Upper lobe of left lung (tissue), 4 donors: ENCODE measurements at regions not wholly inside any gene's neighbourhood (a gene's known extent, or its start where the extent isn't known, plus 50 kb on each side); places are given as distances from the start of the nearest gene placed in this dataset.

Experiments used
- CTCF ChIP-seq, 6 experiments: fragments of 450-650 bp in 4 of 6; fragments of 200-600 bp in 2 of 6; sonication (generic) in 2 of 6; IDR thresholded peaks; one replicate each; pipeline ENCODE4 v1.5.1; 2016 to 2019; ENCODE audit warnings: antibody characterized with exemption in 6 of 6
- EP300 ChIP-seq, 4 donors: sonication (generic); formaldehyde crosslinking; IDR thresholded peaks; one replicate each; pipeline ENCODE4 v1.5.1; 2017; ENCODE audit warnings: antibody characterized with exemption in 4 of 4, control low read depth in 2 of 4
- POLR2A ChIP-seq, 4 donors: fragments of 450-650 bp; IDR thresholded peaks; one replicate each; pipeline ENCODE4 v1.5.1; 2016 to 2017; ENCODE audit warnings: antibody characterized with exemption in 4 of 4, mild to moderate bottlenecking in 2 of 4
- POLR2AphosphoS5 ChIP-seq, 2 donors: sonication (generic); formaldehyde crosslinking; IDR thresholded peaks; one replicate each; pipeline ENCODE4 v1.5.1; 2017; ENCODE audit warnings: antibody characterized with exemption in 2 of 2

GRCh38 chr6:21715180-21715579 is 121.6 kb downstream of the SOX4 start:
- TF ChIP-seq POLR2AphosphoS5 (IDR thresholded peaks at IDR 0.05) (no peak), CTCF (IDR thresholded peaks at IDR 0.05) (no peak), POLR2A (IDR thresholded peaks at IDR 0.05) (no peak), EP300 (IDR thresholded peaks at IDR 0.05) (no peak)
